B cell (primary cell): ENCODE measurements at regions not wholly inside any gene's neighbourhood (a gene's known extent, or its start where the extent isn't known, plus 50 kb on each side); places are given as distances from the start of the nearest gene placed in this dataset.

ENCODE experiments used
- ATAC-seq: fragments of 200-7000 bp; cut with Tn5 transposase; one replicate; pipeline ENCODE4 v1.10.0; 2021; ENCODE audit warnings: low read depth, mild to moderate bottlenecking, moderate number of reproducible peaks, moderate library complexity
- CTCF ChIA-PET: fragments of 350-600 bp; sonication (Branson Sonifier 250); formaldehyde crosslinking; loops from one replicate; lab custom pipeline; 2021; ENCODE audit warnings: antibody characterized with exemption, inconsistent platforms; lab: Charles Lee
- POLR2A ChIA-PET: fragments of 350-600 bp; sonication (Branson Sonifier 250); formaldehyde crosslinking; loops from one replicate; lab custom pipeline; 2021; ENCODE audit warnings: antibody characterized with exemption; lab: Charles Lee
- DNase-seq: peaks from one replicate; pipeline ENCODE4 v3.0.0; 2013
- H2AFZ ChIP-seq: 2 replicates; pipeline ENCODE4 v1.6.1; 2012; ENCODE audit warnings: mild to moderate bottlenecking, low read depth, low read length; ENCODE audit not compliant: insufficient read depth, poor library complexity, severe bottlenecking
- H3K27ac ChIP-seq, 2 donors: 1 replicate in 1 of 2; 2 replicates in 1 of 2; pipeline ENCODE4 v1.5.1; 2012 to 2013; ENCODE audit warnings: low read length in 2 of 2, mild to moderate bottlenecking in 2 of 2, moderate library complexity in 1 of 2
- H3K27me3 ChIP-seq, 4 experiments: fragments of 200-600 bp in 1 of 4; sonication (generic) in 1 of 4; replicated peaks in 1 of 4; 1 replicate in 2 of 4; 2 replicates in 2 of 4; pipeline versions ENCODE4 v1.6.1 to v1.7.0; 2013 to 2016; ENCODE audit warnings: low read length in 3 of 4, mild to moderate bottlenecking in 2 of 4, mixed read lengths in 1 of 4, moderate library complexity in 1 of 4; ENCODE audit not compliant: insufficient read depth in 4 of 4, control insufficient read depth in 3 of 4; ENCODE audit errors: control extremely low read depth in 1 of 4
- H3K36me3 ChIP-seq, 2 experiments: replicated peaks in 1 of 2; 1 replicate in 1 of 2; 2 replicates in 1 of 2; pipeline versions ENCODE4 v1.6.1 to v1.7.1; 2013; ENCODE audit warnings: low read length in 1 of 2; ENCODE audit not compliant: insufficient read depth in 2 of 2, control insufficient read depth in 1 of 2; ENCODE audit errors: control extremely low read depth in 1 of 2, extremely low read depth in 1 of 2
- H3K4me1 ChIP-seq, 2 donors: fragments of 200-600 bp in 1 of 2; sonication (generic) in 1 of 2; 1 replicate in 1 of 2; 2 replicates in 1 of 2; pipeline versions ENCODE4 v1.5.1 to v1.6.1; 2013 to 2017; ENCODE audit warnings: low read length in 2 of 2; ENCODE audit not compliant: control insufficient read depth in 2 of 2, insufficient read depth in 2 of 2
- H3K4me2 ChIP-seq: replicated peaks from 2 replicates; pipeline ENCODE3; 2012; ENCODE audit warnings: mild to moderate bottlenecking, low read depth, low read length; ENCODE audit not compliant: poor library complexity, severe bottlenecking
- H3K4me3 ChIP-seq, 5 experiments: fragments of 200-600 bp in 1 of 5; sonication (generic) in 1 of 5; 1 replicate in 3 of 5; 2 replicates in 2 of 5; pipeline versions ENCODE4 v1.5.1 to v1.7.0; 2011 to 2016; ENCODE audit warnings: low read length in 4 of 5, mild to moderate bottlenecking in 4 of 5, low read depth in 2 of 5, control low read depth in 1 of 5, moderate library complexity in 1 of 5; ENCODE audit not compliant: insufficient read depth in 1 of 5; ENCODE audit errors: control extremely low read depth in 1 of 5, extremely low read depth in 1 of 5
- H3K79me2 ChIP-seq: fragments of 200-600 bp; sonication (generic); one replicate; pipeline ENCODE4 v1.6.0; 2016; ENCODE audit warnings: low read length; ENCODE audit not compliant: control insufficient read depth, insufficient read depth
- H3K9ac ChIP-seq: fragments of 200-600 bp; sonication (generic); 2 replicates; pipeline ENCODE4 v1.6.1; 2017; ENCODE audit warnings: mild to moderate bottlenecking, low read length, moderate library complexity
- H3K9me3 ChIP-seq, 3 donors: one replicate each; pipeline versions ENCODE4 v1.6.1 to v1.7.1; 2013; ENCODE audit warnings: low read length in 2 of 3; ENCODE audit not compliant: control insufficient read depth in 2 of 3, insufficient read depth in 1 of 3; ENCODE audit errors: control extremely low read depth in 1 of 3
- H4K20me1 ChIP-seq: 2 replicates; pipeline ENCODE4 v1.6.0; 2012; ENCODE audit warnings: mild to moderate bottlenecking, low read length; ENCODE audit not compliant: insufficient read depth, control insufficient read depth, poor library complexity, severe bottlenecking
- H3K27ac Mint-ChIP-seq: one replicate; pipeline ENCODE4 v1.8.0; 2021; ENCODE audit warnings: mixed read lengths
- H3K27me3 Mint-ChIP-seq: one replicate; pipeline ENCODE4 v1.8.0; 2021; ENCODE audit warnings: mixed read lengths
- H3K4me1 Mint-ChIP-seq: one replicate; pipeline ENCODE4 v1.8.0; 2021; ENCODE audit warnings: mixed read lengths
- H3K4me3 Mint-ChIP-seq: one replicate; pipeline ENCODE4 v1.8.0; 2021; ENCODE audit warnings: mixed read lengths
- H3K9me3 Mint-ChIP-seq: one replicate; pipeline ENCODE4 v1.8.0; 2022; ENCODE audit warnings: mixed read lengths; ENCODE audit not compliant: insufficient read depth
- CTCF ChIP-seq: fragments of 200-600 bp; IDR thresholded peaks from one replicate; pipeline ENCODE4 v1.8.0; 2022; ENCODE audit warnings: antibody characterized with exemption, mild to moderate bottlenecking
- EZH2 ChIP-seq: IDR thresholded peaks from 2 replicates; pipeline ENCODE4 v1.6.1; 2012; ENCODE audit warnings: borderline replicate concordance, low read depth, mild to moderate bottlenecking, moderate library complexity, low read length; ENCODE audit not compliant: insufficient read depth, poor library complexity, severe bottlenecking
- intact Hi-C: fragments of 100-400 bp; cut with micrococcal nuclease; formaldehyde crosslinking; loops from one replicate; pipeline ENCODE4 v1.10.0; 2022

GRCh38 chr3:144390786-144391185, 419.2 kb downstream of the DIPK2A start:
- Mint-ChIP-seq H3K4me1 (no peaks in the 10 kb centered on the region), H3K4me3 (no peak overlapping the region), H3K9me3 (no peaks in the 10 kb centered on the region), H3K27ac (no peak overlapping the region), H3K27me3 (no peaks in the 10 kb centered on the region)
- Histone ChIP-seq H3K4me3 (no peak overlapping the region), H4K20me1 (no peaks in the 10 kb centered on the region), H3K4me2 (no peak overlapping the region), H3K79me2 (no peaks in the 10 kb centered on the region), H3K9me3 (peaks cover 0 to 1% (median 0%) of the 10 kb centered on the region in 3 donors), H2AFZ (no peak overlapping the region), H3K36me3 (no peaks in the 10 kb centered on the region), H3K27ac (no peak overlapping the region), H3K9ac (no peak overlapping the region), H3K4me1 (no peaks in the 10 kb centered on the region), H3K27me3 (no peaks in the 10 kb centered on the region)
- ATAC-seq (no peak), DNase-seq (no peak)
- ChIA-PET POLR2A (no interaction called here), CTCF (no interaction called here)
- TF ChIP-seq CTCF = no peak
- no peak for TF ChIP-seq EZH2
- intact Hi-C loops = no loop called here

GRCh38 chr3:144391236-144391635, 419.6 kb downstream of the DIPK2A start:
- ChIA-PET POLR2A (no interaction called here), CTCF (no interaction called here)
- Histone ChIP-seq H3K9ac (no peak overlapping the region), H3K27ac (no peak overlapping the region), H3K36me3 (no peaks in the 10 kb centered on the region), H4K20me1 (no peaks in the 10 kb centered on the region), H3K79me2 (no peaks in the 10 kb centered on the region), H3K4me2 (no peak overlapping the region), H2AFZ (no peak overlapping the region), H3K9me3 (peaks cover 0 to 1% (median 0%) of the 10 kb centered on the region in 3 donors), H3K4me3 (no peak overlapping the region), H3K4me1 (no peaks in the 10 kb centered on the region), H3K27me3 (no peaks in the 10 kb centered on the region)
- no peak for DNase-seq
- no peak for ATAC-seq
- TF ChIP-seq CTCF (no peak), EZH2 (no peak)
- H3K9me3 Mint-ChIP-seq = no peaks in the 10 kb centered on the region
- H3K4me3 Mint-ChIP-seq = no peak overlapping the region
- intact Hi-C loops = no loop called here
- H3K27ac Mint-ChIP-seq = no peak overlapping the region
- H3K4me1 Mint-ChIP-seq = no peaks in the 10 kb centered on the region
- H3K27me3 Mint-ChIP-seq = no peaks in the 10 kb centered on the region
